Stimulated activated CD4-positive, alpha-beta T cell treated with anti-CD3 and anti-CD28 coated beads, Interleukin-4, amount 100 ng/mL, for 4 hours (primary cell): ENCODE measurements at regions not wholly inside any gene's neighbourhood (a gene's known extent, or its start where the extent isn't known, plus 50 kb on each side); places are given as distances from the start of the nearest gene placed in this dataset.

ENCODE experiments used
- DNase-seq, 2 experiments: peaks; one replicate each; pipeline ENCODE4 v3.0.0-alpha.2; 2020

DNA sequence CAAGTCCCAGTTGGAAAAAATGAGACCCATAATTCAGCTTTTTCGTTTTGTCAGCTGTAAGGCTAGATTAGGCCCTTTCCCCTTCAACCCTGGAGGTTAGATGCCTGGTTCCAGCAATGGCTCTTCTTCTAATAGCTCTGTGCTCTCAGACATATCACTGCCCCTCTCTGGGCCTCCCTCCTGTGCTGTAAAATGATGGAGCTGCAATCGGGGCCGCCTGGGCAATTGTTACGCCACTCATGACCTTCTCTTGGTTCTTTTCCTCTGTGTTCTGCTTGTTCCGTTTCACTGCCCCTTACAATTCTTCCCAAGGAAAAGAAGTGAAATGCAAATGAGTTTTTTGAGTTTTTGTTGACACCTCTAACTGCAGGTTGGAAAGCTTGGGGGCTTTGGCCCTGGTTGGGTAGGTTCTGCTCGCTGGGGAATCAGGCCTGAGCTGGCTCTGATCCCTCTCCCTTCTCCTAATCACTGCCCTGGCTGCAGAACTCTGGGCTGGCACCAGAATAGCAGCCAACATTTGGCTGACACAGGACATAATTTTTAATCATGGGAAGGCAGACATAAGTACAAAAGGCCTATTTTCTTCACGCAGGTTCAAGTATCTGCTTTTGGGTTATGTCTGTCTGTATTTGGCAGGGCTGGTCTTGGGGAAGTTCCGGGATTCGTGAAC lies 110.9 kb downstream of the FOXD1 start:
- no peak for DNase-seq

DNA sequence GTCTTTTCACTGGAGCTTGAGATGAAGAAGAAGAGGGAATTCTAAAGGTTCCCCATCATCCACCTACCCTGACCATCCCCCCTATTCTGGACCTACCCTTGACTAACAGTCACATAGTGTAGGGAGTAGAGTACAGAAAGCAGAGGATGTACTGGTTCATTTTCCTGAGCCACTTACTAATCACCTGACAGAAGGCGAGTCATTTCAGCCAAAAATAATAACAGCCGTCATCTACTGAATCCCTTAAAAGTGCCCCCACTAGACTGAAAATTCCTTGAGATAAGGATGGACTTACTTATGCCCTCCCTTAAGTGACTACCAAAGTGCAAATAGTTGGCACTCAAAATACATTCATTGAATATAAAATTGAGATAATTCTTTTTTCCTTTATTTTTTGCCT lies 112.2 kb downstream of the FOXD1 start:
- no peak for DNase-seq

DNA sequence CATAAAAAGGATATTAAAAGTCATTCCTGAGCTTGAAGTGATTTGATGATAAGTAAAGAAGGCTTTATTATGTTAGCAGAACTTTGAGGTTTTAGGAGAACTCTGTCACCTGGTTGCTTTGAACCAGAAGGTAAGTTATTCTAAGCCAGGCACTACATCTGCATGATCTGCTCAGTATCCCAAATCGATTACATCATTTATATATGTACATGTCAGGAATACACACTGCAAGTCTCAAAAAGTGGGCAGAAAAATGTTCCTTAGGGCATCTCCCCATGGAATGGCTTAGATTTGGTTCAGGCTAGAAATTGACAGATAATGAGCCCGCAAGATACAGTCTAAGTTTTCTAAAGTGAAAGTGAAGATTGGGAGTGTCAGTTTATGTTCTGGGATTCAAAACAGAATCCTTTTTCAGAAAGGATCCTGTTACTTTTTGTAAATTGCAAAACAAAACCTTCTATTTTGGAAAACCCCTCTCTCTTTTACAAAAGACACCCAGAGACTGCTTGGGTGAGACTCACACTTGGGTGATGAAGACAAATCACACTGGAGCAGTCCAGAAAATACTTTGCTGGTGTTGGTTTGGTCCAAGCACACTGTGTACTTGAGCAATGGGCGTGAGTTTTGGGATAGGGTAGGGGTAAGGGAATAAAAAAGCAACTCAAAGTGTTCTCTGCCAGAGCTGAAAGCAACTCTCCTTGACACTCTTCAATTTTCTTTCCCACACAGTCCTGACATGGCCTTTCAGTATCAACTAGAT lies 114.5 kb downstream of the FOXD1 start:
- DNase-seq, result no peak

DNA sequence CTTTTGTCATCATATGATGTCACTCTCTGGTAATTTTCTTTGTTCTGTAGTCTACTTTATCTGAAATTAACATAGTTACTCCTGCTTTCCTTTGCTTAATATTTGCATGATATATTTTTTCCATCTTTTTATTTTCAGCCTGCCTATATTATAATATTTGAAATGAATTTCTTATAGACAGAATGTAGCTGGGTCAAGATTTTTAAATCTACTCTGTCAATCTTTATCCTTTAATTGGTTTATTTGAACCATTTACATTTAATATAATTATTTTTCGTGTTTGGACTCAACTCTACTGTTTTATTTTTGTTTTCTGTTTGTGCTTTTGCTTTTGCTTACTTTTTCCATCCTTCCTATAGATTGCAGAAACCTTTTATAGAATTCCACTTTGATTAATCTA lies 118.0 kb downstream of the FOXD1 start:
- DNase-seq, result no peak

DNA sequence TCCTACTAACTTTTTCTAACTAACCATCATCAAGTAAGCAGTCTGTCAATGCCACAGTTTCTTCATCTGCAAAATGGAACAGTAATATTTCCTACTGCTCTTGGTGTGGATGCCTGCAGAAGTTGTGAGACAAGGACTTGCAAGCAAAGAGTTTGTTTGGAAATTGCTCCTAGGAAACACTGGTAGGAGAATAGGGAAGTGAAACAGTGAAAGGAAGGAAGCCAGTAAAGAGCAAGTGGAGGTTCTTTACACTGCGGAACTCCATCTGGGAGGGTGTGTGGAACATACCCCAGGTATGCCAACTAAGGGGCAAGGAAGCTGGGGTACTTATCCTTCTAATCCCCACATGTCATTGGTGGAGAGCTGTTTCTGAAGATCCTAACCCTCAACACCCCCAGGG lies 119.9 kb downstream of the FOXD1 start:
- no peak for DNase-seq

DNA sequence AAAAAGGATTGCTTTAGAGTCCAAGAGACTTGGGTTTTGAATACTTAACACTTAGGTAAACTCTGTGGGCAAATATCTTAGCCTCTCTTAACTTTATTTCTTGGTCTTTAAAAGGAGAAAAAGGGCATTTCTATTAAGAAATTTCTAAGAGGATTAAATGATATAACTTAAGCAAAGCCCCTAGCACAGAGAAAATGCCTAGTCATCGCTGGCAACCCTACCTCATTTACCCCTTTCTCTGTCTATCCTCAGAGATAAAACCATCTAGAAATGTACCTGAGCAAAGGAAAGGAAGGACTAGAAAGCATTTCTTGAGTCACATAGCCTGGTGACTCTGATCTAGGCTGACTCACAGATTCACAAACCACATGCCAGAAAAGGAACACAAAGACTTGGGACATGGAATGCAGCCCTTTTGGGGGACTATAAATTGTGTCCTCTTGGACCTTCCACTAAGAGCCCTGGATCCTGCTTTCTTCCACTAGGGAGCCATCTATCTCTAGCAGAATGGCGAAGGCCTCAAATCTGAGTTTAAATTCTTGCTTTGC lies 120.6 kb downstream of the FOXD1 start:
- DNase-seq, result no peak

DNA sequence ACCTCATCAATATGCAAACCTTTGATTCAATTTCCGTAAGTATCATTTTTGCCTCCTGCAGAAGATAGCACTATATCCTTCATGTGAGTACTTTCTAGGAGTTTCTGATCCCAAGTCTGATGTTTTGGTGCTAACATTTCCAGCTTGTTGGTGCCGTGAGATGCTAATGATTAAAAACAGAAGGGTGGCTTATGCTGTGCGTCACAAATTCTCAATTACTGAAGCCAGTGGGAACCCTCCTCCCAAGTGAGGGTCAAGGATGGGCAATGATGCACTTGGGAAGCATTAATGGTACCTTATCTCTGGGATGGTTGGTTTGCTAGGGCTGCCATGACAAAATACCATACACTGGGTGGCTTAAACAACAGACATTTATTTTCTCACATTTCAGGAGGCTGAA lies 123.0 kb downstream of the FOXD1 start:
- no peak for DNase-seq

DNA sequence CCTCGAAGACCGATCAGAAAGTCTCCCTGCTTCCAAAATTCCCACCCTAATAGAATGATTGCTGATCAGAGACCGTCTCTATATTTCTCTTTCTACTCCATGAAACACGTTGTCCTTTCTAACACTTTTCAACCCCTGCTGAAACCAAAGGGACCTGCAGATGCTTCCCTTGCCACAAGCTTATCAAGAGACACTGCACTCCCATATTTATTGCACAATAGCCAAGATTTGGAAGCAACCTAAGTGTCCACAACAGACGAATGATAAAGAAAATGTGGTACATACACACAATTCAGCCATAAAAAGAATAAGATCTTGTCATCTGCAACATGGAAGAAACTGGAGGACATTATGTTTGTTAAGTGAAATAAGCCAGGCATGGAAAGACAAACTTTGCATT lies 125.1 kb downstream of the FOXD1 start:
- DNase-seq, result no peak

DNA sequence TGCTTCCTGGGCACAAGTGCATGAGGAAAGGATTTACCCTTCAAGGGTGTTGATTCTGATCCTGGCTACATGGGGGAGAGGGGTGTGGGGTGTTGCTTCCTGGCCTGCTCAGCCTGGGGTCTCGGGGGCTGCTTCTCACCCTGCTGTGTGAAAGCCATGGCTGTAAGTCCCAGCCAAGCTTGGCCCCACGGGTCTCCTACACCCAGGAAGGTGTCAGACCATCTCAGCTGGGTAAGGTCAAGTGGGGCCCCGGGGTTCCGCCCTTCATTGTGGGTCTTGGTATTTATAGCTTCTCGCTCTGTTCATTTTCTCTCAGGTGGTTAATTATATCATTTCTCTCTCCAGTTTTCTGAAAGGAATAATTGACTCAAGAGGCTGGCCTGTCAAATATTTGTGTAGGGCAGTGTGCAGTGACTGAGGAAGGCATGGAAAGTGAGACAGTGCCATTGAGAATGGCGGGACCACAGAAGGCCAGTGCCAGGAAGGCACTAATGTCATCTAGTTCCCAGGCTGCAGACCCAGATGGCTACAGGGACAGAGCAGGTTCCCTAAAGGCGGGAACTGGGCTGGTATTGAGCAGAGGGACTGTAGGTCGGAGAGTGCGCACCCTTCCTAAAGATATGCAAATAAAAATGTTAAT lies 126.0 kb downstream of the FOXD1 start:
- no peak for DNase-seq

DNA sequence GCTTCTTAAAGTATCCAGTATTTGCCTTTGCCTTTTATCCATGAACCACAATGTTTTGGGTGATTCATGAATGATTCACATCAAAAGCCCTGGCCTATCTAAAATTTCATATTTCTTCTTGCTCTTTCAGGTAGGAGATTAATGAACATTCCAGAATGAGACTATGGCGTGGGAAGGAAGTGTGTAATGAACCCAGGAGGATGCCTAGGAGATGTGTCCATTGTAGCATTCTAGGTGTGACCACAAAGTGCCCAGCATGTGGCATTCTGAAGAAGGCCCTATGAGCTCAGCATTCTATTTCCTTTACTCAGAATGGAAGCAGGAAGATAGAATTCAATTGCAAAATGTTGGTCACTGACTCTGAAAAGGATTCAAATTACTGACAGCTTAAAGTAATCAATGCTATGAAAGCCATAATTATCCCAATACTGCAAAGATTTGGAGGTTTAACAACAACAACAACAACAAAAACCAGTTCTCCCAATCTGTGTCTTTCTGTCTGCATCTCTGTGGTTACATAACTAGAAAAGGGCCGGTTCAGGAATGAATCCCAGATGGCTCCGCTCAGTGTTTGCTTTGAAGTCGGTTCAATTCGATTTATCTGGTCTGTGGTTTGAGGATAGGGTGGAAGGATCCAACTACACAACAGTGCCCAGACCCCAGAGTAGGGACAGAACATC lies 126.7 kb downstream of the FOXD1 start:
- DNase-seq, result no peak

DNA sequence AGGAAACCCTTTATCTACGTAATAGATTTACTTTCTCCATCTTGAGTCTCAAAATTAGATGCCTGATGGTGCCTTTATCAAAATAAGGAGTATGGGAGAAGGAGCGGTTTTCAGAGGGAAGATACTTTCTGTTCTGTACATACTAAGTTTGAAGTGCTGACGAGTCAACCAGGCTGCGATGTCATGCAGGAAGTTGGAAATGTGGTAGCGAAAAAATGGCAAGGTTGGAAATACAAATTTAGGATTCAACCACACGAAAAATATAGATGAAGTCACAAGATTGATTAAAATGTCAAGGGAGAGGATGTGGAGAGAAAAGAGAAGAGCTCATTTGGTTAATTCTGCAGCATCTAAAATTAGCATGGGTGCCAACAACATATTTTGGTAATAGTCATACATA lies 129.5 kb downstream of the FOXD1 start:
- no peak for DNase-seq

DNA sequence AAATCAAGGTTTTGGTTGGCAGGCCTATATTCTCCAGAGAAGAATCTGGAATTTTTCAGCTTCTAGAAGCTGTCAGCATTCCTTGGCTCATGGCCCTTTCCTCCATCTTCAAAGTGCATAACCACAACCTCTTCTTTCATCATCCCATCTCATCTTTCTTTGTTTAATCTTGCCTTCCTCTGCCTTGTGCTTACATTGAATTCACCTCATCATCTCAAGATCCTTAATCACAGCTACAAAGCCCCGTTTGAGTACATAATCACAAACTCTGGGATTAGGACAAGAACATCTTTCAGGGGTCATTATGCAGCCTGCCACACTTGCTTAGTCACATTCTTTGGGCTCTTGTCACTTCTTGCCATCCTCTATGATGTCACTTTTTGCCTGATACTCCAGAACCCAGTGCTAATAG lies 130.3 kb downstream of the FOXD1 start:
- no peak for DNase-seq

DNA sequence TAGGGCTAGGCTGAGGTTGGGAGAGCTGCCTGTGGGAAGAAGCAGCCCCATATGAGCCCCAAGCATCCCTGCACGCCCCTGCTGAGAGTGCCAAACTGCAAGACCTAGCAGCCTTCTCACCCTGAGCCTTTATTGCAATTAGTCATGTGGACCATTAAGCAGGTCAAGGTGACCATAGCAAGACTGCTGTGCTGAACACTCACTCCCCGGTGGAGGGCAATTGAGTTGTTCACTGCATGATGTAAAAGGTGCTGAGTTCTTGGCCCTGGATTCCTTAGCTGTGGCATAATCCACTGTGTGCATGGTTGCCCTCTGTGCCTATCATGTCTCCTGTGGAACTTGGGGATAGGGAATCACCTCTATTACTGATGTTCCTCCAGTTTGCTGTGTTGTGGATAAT lies 131.1 kb downstream of the FOXD1 start:
- no peak for DNase-seq

DNA sequence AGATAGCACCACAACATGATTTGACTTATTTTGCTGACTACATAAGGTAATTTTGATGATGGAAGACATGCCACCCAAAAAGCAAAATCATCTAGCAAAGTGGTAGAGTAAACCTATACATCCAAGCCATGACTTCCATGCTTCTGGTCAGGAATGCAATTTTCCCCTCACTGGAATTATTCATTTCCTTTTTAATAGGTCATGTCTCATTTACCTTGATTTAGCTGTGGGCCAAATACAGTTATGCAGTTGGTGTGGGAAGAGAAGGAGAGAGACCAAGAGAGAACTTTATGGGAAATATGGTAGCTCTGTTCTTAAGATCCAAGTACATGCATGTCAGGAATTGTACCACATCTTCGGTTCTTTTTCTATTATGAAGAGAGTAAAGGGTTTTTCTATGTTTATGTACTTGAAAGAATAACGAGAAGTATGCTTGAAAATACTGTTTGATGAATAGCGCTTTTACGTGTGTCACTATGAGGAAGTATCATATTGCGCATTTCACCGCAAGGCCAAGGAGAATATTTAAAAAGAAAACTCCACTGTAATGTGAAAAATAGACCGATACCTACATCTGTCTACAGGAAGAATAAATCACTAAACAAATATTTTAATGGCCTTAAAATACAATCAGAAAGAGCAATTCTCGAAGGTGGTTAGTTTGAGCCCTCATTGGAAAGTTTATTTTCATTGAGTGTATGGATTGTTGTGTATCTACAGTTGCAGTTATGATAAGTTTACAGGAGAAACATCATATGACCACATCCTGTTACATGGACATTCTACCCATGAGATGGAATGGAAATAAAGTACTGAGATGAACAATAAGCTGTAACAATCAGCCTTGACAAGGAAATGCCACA lies 134.0 kb downstream of the FOXD1 start:
- no peak for DNase-seq

DNA sequence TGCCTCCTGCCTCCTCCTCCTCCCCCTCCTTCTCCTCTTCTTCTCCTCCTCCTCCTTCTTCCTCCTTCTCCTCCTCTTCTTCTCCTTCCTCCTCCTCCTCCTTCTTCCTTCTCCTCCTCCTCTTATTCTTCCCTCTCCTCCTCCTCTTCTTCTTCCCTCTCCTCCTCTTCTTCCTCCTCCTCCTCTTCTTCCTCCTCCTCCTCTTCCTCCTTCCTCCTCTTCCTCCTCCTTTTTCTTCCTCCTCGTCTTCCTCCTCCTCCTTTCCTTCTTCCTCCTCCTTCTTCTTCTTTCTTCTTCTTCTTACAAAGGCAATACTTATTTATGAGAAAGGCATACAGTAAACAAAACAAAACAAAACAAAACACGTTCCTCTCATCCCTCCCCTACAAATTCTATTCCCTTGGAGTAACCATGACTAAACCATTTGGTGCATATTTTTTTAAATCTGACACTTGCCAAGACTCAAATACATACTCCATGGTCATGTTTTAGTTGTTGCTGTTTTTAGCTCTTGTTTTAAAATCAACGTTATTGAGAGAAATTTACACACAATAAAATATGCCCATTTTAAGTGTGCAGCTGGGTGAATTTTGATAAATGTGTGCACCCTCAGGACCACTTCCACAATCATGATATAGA lies 135.6 kb downstream of the FOXD1 start:
- no peak for DNase-seq

DNA sequence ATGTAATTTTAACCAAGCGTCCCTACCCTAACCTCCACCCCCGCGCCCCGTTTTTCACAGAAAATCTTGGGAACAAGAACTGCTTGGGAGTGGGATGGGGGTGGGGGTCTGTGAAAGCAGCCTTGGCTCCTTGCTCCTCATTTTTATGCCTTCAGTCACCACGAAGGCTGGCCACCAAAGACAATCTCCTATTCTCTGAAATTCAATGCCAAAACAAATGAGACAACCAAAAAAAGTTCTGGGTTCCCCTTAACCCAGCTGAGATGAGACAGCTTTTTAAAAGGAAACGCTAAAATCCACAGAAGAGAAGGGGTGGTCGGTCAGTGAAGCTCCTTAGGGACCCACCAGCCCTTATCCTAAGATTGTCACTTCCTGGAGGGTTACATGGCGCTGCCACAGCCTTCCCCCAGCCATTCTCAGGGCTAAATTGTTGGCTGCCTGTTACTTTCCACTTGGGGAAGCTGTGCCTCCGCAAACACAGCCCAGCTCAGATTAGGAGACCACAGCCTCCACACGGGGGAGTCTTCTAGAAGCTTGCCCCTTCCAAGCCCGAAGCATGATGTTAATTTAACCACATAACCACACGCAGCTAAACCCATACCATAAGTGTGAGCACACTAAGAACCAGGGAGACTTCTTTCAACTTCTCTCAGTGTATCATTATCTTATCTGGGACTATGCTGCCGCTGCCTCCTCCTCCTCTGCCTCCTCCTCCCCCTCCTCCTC lies 136.3 kb downstream of the FOXD1 start:
- no peak for DNase-seq

DNA sequence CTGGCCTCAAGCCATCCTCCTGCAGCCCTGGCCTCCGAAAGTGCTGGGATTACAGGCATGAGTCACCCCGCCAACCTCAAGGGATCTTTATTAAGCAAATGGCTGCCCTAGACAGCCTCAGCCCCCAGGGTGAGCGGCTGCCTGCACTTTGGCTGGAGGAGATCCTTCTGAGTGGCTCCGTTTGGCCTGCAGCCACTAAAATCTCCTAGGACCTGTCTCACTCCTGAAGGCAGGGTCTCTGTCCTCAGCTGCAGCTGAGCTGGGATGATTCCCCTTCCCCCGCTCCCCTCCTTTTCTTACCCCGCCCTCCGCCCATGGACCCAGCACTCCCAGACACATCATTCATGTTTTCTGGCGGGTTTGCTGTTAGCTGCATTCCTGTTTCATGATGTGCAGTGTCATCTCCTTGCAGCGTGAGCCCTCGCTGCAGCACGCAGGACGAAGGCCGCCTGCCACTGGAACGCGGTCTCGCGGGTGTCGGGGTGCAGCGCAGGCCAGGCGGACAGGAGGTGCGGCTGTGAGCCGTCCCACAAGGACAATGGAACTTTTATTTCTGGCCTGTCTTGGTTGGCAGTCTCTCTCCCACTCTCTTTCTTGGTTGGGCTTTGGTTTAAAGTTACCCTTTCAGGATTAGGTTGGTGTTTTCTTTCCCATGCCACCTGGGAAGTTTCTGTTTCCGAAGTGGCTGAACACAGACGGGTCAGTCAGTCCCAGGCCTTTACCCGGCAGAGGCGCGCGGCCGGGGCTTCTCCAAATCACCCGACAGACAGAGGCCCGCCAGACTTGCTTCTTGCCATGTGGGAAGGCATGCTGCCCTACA lies 137.1 kb downstream of the FOXD1 start:
- DNase-seq, result no peak

DNA sequence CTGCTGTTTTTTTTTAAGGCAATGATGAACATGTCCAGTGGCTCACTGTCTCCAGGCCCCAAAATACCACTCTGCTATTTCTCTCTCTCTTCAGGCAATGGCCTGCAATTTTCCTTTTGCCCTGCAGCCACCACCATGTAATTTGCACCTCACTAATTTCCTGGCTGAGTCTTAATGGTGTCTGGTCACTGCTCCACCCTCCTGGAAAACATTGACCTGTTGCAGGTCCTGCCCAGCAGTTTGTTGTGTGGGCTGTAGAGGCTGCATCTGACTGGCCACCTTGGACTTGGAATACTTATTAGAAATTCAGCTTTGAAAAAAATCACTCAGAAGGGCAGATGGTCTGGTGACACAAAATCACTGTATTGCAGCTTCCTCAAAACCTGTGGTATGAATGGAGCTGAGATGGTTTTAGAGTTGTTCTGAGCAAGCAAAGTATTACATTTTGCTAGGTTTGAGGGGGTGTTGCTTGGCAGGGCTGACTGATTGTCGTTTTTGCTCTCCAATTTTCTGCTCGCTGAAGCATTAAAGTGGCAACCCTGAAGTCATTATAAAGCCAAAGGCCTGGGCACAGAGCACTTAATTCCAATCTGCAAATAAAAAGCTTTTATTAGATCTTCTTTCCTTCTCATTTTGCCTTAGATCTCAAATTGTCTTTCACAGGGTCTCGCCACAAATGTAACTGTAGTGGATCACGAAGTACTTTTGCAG lies 134.8 kb downstream of the TMEM174 start:
- DNase-seq, result no peak

DNA sequence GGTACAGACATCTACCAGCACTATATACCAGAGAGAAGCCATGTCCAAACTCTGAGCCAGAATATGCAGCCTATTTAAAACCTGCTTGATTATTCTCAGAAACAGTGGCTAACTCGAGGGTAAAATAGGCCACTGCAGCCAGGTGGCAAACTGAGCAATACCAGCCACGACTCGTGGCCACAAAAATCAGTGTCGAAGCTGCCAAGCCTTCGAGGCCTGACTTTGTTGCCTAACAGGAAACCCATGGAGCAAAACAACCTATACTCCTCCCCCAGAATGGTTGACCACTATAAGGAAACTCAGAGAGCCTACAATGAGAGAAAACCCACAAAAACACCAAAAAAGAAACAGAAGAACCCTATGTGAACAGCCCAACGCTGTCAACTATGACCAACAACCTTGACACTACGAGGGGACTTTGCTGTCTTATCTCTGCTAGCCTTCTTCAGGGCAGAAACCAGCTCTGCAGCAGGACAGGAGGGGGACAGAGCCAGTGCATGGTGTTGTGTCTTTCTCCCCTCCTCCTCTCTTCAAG lies 133.8 kb downstream of the TMEM174 start:
- DNase-seq, result no peak
